Brain microvascular endothelial cell (primary cell): ENCODE measurements at regions not wholly inside any gene's neighbourhood (a gene's known extent, or its start where the extent isn't known, plus 50 kb on each side); places are given as distances from the start of the nearest gene placed in this dataset.
A peak's percentile ranks its signal among the peaks of the same experiment; 100 is the strongest.

Source experiments
- DNase-seq: peaks from one replicate; pipeline ENCODE4 v3.0.0-alpha.2; 2020
- H3K27ac ChIP-seq: fragments of 250-450 bp; sonication (Bioruptor Pico); 2 replicates; pipeline ENCODE4 v1.5.1; 2020; ENCODE audit warnings: mild to moderate bottlenecking, moderate library complexity
- H3K27me3 ChIP-seq: fragments of 250-450 bp; sonication (Bioruptor Pico); replicated peaks from 2 replicates; pipeline ENCODE4 v1.5.1; 2020; ENCODE audit warnings: mild to moderate bottlenecking
- H3K36me3 ChIP-seq: fragments of 250-450 bp; sonication (Bioruptor Pico); replicated peaks from 2 replicates; pipeline ENCODE4 v1.5.1; 2020; ENCODE audit warnings: mild to moderate bottlenecking
- H3K4me3 ChIP-seq: 2 replicates; pipeline ENCODE4 v1.5.1; 2011; ENCODE audit warnings: low read depth, mild to moderate bottlenecking, control low read depth, low read length, moderate library complexity
- CTCF ChIP-seq: IDR thresholded peaks from 2 replicates; pipeline ENCODE4 v1.5.1; 2011; ENCODE audit warnings: low read depth, mild to moderate bottlenecking, moderate library complexity, low read length, control low read depth, inconsistent platforms; ENCODE audit errors: missing control alignments
- in situ Hi-C: cut with HindIII; loops from 2 replicates; pipeline ENCODE4 v1.10.0; 2017; ENCODE audit warnings: low sequenced_read_pairs, low pct_ligation_motif_present

DNA sequence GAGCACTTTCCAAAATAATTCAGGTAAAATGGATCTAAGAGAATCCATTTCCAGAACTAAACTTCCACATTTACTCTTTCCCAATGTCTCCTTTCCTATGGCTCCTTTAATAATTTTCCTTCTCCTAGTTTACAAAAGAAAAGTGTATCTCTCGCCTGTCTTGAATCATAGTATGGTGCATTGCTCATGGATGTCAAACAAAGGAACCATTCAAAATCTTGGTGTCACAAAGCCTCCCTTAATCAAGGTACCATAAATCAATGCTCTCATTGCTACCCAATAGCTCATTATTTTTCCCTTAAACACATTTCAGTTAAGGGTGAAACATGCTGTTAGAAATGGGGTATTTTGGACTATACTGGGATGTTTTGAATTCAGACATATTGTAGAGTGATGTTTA, 57.6 kb upstream of the KCNMA1 start:
- no peak for DNase-seq
- Histone ChIP-seq H3K4me3 (no peak overlapping the region), H3K36me3 (no peaks in the 10 kb centered on the region), H3K27ac (no peak overlapping the region), H3K27me3 (no peaks in the 10 kb centered on the region)
- no peak for TF ChIP-seq CTCF
- in situ Hi-C loops, result no loop called here

DNA sequence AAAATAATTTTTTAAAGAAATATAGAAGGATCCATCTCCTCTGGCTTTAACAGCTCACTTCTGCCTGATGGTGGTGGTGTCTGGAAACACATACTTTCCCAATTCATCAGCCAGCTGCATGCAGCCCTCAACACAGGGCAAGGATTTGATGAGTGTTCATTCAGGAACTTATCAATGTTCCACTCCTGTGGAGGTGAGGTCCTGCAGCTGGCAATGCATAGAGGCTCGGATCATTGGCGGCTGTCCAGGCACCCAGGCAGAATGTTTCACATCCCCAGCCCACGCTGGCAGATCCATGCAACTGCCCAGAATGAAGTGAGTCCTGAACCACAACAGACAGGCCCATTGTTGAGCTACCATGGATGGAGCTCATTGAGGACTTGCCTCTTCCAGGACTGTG, 55.2 kb upstream of the KCNMA1 start:
- in situ Hi-C loops, result no loop called here
- no peak overlapping the region for H3K4me3 ChIP-seq
- TF ChIP-seq CTCF, result peak; percentile 27
- H3K36me3 ChIP-seq, result no peaks in the 10 kb centered on the region
- peak; percentile 14 for DNase-seq
- peaks cover under 1% of the 10 kb centered on the region for H3K27me3 ChIP-seq
- H3K27ac ChIP-seq, result no peak overlapping the region

DNA sequence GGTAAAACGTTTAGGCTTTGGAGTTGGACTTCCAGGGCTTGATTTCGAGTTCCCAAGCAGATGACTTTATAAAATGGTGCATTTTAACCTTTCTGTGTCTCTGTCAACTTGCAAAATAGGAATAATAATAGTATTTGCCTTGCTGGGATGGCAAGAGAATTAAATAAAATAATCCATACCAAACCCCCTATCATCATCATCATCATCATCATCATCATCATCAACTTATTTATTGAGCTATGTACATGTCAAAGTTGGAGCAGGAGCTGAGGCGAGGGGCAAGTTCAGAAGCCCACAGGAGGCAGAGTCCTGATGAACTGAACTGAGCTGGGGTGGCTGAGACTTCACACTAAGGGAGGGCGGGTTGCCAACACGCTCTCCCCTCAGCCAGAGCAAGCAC, 51.7 kb upstream of the KCNMA1 start:
- no peaks in the 10 kb centered on the region for H3K36me3 ChIP-seq
- no peak for DNase-seq
- TF ChIP-seq CTCF, result no peak
- no peak overlapping the region for H3K27ac ChIP-seq
- peaks cover 4% of the 10 kb centered on the region for H3K27me3 ChIP-seq
- in situ Hi-C loops, result no loop called here
- no peak overlapping the region for H3K4me3 ChIP-seq

- TF ChIP-seq CTCF, result no peak
- H3K4me3 ChIP-seq, result no peak overlapping the region
- in situ Hi-C loops, result no loop called here
- no peaks in the 10 kb centered on the region for H3K36me3 ChIP-seq
- peaks cover 4% of the 10 kb centered on the region for H3K27me3 ChIP-seq
- no peak for DNase-seq
- H3K27ac ChIP-seq, result no peak overlapping the region
Observed at GRCh38 chr10:77687621-77688020, 50.0 kb upstream of the KCNMA1 start.
